BE2C (cell line): ENCODE measurements at regions not wholly inside any gene's neighbourhood (a gene's known extent, or its start where the extent isn't known, plus 50 kb on each side); places are given as distances from the start of the nearest gene placed in this dataset.

ENCODE experiments used
- DNase-seq: peaks from one replicate; pipeline ENCODE4 v3.0.0-alpha.2; 2020
- H3K27me3 ChIP-seq: fragments of 250-450 bp; sonication (Bioruptor Pico); 2 replicates; pipeline ENCODE4 v1.5.1; 2020; ENCODE audit warnings: mild to moderate bottlenecking
- H3K36me3 ChIP-seq: fragments of 250-450 bp; sonication (Bioruptor Pico); 2 replicates; pipeline ENCODE4 v1.5.1; 2020; ENCODE audit warnings: mild to moderate bottlenecking
- H3K4me1 ChIP-seq: fragments of 250-450 bp; sonication (Bioruptor Pico); 2 replicates; pipeline ENCODE4 v1.5.1; 2020
- H3K4me3 ChIP-seq: 2 replicates; pipeline ENCODE4 v1.5.1; 2011; ENCODE audit warnings: low read depth, low read length
- H3K9me3 ChIP-seq: fragments of 250-450 bp; sonication (Bioruptor Pico); 2 replicates; pipeline ENCODE4 v1.5.1; 2020
- TF ChIP-seq, protein P1 (sequence below): IDR thresholded peaks from 2 replicates; pipeline ENCODE4 v1.5.1; 2012; ENCODE audit warnings: mild to moderate bottlenecking, low read depth, low read length

DNA sequence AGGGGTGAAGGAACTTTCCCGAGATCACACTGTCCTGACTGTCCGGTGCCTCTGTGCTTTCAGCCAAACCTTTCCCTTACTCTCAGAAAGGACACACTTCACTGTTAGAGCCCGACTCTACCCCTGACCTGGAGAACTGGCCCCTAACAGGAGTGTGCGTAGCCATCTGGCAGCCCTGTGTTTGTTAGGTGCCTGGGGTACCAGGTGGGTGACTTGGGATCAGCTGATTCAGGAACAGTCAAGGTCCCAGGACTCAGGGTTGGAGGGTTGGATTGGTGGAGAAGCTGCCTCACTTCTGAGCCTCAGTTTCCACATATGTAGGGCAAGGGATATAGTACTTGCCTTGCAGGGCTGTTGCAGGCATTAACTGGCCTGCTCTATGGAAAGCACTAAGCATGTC lies 98.3 kb upstream of the SLC6A11 start:
- Histone ChIP-seq H3K4me3 (no peak overlapping the region), H3K36me3 (no peaks in the 10 kb centered on the region), H3K27me3 (no peaks in the 10 kb centered on the region), H3K4me1 (no peaks in the 10 kb centered on the region), H3K9me3 (no peaks in the 10 kb centered on the region)
- TF ChIP-seq, protein P1, sequence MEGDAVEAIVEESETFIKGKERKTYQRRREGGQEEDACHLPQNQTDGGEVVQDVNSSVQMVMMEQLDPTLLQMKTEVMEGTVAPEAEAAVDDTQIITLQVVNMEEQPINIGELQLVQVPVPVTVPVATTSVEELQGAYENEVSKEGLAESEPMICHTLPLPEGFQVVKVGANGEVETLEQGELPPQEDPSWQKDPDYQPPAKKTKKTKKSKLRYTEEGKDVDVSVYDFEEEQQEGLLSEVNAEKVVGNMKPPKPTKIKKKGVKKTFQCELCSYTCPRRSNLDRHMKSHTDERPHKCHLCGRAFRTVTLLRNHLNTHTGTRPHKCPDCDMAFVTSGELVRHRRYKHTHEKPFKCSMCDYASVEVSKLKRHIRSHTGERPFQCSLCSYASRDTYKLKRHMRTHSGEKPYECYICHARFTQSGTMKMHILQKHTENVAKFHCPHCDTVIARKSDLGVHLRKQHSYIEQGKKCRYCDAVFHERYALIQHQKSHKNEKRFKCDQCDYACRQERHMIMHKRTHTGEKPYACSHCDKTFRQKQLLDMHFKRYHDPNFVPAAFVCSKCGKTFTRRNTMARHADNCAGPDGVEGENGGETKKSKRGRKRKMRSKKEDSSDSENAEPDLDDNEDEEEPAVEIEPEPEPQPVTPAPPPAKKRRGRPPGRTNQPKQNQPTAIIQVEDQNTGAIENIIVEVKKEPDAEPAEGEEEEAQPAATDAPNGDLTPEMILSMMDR, result no peak
- DNase-seq, result no peak

DNA sequence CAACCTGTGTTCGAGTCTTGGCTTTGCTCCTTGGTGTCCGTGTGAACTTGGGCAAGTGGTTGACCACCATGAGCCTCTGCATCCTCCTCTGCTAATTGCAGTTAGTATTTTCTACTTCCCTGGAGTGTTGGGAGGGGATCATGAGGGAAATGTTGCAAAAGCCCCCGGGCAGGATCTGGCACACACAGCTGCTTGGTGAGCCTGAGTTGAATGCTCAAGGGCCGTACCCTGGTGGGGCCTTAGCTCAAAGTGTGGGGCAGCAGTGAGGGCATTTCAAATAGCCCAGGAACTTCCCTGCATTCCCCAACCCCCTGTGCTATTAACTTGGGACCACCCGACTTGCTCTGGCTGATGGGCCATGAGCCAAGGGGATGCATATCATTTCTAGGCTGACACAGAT lies 94.9 kb upstream of the SLC6A11 start:
- Histone ChIP-seq H3K27me3 (no peaks in the 10 kb centered on the region), H3K9me3 (no peaks in the 10 kb centered on the region)
- TF ChIP-seq, protein P1, result no peak

DNA sequence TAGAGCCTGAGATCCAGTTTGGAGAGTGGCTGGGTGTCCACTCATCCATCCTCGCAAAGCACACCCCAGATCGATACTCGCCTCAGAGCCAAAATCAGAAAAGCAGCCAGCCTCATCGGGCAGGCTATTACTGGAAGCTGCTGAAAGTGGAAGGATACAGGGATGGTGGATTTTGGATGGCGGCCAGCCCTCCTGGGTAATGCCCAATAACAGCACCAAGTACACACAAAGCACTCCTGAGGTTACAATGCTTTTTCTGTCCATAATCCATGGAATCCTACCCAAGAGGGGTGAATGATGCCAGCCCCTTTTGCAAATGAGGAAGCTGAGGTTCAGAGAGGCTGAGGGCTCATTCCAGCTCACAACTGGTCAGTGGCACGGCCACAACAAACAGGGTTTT lies 93.1 kb upstream of the SLC6A11 start:
- no peaks in the 10 kb centered on the region for H3K36me3 ChIP-seq
- no peak overlapping the region for H3K4me3 ChIP-seq
- TF ChIP-seq, protein P1, result no peak
- H3K27me3 ChIP-seq, result no peaks in the 10 kb centered on the region
- no peak for DNase-seq
- no peaks in the 10 kb centered on the region for H3K4me1 ChIP-seq
- H3K9me3 ChIP-seq, result no peaks in the 10 kb centered on the region

More for the DNA sequence above, 94.9 kb upstream of the SLC6A11 start:
- no peak for DNase-seq
- H3K4me3 ChIP-seq, result no peak overlapping the region
- H3K36me3 ChIP-seq, result no peaks in the 10 kb centered on the region
- no peaks in the 10 kb centered on the region for H3K4me1 ChIP-seq

DNA sequence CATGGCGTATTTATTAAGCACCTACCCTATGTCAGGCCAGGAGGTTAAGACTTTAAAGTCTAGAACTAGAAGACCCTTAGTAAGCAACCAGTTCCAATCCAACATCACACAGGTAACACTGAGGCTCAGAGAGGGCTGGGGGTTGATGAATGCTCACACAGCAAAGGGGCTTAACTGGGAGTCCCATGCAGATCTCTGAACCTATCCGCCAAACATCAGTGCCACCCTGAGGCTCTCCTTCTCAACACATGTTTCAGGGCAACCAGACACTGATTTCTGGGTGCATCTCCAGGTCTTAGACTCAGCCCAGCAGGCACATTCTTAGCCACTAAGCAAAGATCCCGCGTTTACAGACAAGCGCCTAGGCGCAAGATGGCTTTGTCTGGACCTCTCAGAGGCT lies 92.0 kb upstream of the SLC6A11 start:
- Histone ChIP-seq H3K4me3 (no peak overlapping the region), H3K4me1 (no peaks in the 10 kb centered on the region), H3K9me3 (no peaks in the 10 kb centered on the region), H3K27me3 (no peaks in the 10 kb centered on the region), H3K36me3 (no peaks in the 10 kb centered on the region)
- DNase-seq, result no peak
- TF ChIP-seq, protein P1, result no peak

DNA sequence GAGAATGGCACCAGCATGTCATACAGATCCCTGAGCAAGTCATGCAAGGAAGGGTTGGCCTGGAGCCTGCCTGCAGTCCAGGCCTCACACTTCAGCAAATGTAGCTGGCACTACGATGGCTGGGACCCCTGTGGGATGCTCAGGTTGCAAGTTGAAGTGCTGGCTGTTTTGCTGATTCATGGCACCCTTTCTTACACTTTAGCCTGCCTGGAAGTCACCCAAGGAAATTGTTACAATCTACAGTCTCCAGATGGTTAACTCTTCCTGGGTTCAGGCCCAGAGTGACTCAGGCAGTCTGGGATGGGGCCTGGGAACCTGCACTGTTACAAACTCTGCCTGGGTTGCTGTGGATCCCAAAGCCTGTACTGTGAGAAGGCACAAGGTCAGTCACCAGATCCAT lies 91.0 kb upstream of the SLC6A11 start:
- DNase-seq, result no peak
- Histone ChIP-seq H3K36me3 (no peaks in the 10 kb centered on the region), H3K27me3 (no peaks in the 10 kb centered on the region), H3K4me3 (no peak overlapping the region), H3K4me1 (no peaks in the 10 kb centered on the region), H3K9me3 (no peaks in the 10 kb centered on the region)
- TF ChIP-seq, protein P1, result no peak

DNA sequence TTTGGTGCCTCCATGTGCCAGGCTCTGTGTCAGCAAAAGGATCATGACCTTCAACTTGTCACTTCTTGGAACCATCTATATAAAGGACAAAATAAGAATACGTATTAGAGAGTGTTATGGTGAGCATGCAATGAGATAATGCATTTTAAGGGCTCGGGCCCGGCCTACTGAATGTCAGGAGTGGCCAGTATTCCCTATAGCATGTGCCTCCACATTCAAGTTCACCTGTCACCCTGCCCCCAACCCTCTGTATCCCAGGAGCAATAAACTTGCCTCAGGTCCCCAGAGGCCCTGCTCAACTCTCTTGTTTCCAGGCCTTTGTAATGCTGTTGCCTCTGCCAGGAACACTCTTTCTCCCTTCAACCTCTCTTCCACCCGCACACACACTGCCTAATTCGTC lies 90.2 kb upstream of the SLC6A11 start:
- H3K4me1 ChIP-seq, result no peaks in the 10 kb centered on the region
- H3K4me3 ChIP-seq, result no peak overlapping the region
- no peaks in the 10 kb centered on the region for H3K36me3 ChIP-seq
- no peaks in the 10 kb centered on the region for H3K27me3 ChIP-seq
- TF ChIP-seq, protein P1, result no peak
- DNase-seq, result no peak
- H3K9me3 ChIP-seq, result no peaks in the 10 kb centered on the region
